GM15510 (cell line): ENCODE measurements at regions not wholly inside any gene's neighbourhood (a gene's known extent, or its start where the extent isn't known, plus 50 kb on each side); places are given as distances from the start of the nearest gene placed in this dataset.

ENCODE experiments used
- POLR2A ChIP-seq: IDR thresholded peaks from 3 replicates; pipeline ENCODE4 v1.6.1; 2011; ENCODE audit warnings: borderline replicate concordance; ENCODE audit not compliant: insufficient read length; ENCODE audit errors: extremely low read depth

DNA sequence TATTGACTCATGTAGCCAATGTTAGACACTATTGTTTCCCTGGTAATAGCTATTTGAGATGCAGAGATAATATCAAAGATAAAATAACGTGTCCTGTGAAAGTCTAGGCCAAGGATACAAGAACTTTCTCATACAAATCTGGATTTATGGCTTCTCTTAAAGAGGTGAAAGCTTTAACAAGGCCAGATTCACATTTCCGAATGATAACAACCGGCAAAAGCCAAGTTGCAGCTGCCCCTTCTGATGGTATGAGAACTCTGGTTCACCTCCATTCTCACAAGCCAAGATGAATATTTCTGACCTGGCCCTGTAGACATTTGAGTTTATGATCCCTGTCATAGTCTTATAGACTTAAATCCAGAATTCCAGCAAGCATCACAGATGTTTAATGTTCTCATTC is 230.4 kb upstream of the ZC3H12C start:
- no peak for TF ChIP-seq POLR2A

DNA sequence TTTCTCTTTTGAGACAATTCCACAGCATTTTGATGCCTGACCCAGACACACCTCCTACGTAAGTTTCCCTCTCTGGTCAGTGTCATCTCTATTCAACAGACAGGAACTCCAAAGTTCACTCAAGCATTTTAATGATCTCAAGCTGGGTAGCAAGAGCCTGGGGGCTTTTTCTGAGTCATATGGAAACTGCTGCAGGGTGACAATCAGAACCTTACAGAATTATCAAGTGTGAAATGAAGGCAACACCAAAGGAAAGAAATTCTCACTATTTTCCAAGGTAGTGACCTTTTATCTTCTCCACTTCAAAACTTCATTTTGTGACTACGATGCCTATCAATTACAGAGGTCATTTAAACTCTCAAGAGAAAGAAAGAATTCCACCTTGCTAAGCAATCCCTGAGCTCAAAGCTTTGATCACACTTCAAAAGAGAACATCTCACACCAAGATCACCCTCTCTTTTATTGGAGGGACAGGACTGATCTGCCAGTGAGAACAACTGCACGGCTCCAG is 229.0 kb upstream of the ZC3H12C start:
- no peak for TF ChIP-seq POLR2A

DNA sequence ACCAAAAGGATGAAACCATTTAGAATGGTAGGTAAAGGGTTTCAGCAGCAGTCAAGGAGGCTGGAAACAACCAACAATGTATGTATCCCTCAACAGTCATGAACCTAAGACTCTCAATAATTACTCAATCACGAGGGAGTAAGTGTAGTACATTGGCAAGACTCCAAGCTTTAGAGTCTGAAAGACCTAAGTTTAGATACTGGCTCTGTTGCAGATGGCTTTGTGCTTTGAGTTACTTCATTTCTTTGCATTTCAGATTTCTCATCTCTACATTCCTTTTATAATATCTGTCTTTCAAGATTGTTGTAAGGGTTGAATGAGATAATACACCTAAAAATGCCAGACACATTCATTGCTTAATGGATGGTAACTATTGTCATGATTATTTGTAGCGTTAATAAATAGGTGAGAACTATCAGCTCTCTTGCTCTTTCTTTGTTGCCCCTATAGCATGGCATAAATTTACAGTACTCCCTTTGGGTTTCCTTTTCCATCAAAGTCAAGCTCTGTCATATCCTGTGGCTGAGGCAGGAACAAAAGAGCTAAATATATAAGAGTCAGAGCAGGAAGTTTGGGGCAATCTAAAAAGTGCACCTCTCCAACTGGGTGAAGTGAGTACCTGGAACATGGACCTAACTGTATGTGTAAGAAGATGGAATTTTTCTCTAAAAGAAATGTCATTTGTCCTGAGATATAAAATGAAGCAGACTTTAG is 228.2 kb upstream of the ZC3H12C start:
- TF ChIP-seq POLR2A: no peak

DNA sequence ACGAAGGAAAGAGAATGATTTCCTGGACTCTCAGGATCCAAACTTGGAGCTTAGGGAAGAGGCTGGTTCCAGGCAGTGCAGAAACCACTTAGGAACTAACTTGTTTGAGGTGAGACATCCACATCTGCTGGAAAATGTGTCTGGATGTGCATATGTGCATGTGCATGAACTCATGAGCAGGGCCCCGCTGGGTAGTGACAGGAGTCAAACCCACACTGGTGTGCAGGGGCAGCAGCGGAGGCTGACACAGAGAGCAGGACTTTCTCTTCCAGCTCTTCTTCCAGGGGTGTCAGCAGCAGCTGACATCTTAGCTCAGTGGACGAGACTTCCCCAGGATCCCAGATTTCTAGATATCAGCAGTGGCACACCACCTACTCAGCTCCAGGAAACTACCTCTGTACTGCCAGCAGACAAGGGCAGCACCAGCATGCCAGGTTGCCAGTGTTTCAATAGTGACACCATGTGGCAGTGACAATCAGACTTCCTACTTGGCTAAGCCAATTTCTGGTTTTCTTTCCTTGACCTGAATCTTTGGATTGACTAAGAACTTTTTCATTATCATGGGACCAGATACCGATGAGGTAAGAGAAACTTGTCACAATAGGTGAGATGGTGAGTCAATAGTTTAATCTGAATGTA is 227.5 kb upstream of the ZC3H12C start:
- TF ChIP-seq POLR2A: no peak

- no peak for TF ChIP-seq POLR2A
Observed at GRCh38 chr11:109867784-109868183, 225.4 kb upstream of the ZC3H12C start.

DNA sequence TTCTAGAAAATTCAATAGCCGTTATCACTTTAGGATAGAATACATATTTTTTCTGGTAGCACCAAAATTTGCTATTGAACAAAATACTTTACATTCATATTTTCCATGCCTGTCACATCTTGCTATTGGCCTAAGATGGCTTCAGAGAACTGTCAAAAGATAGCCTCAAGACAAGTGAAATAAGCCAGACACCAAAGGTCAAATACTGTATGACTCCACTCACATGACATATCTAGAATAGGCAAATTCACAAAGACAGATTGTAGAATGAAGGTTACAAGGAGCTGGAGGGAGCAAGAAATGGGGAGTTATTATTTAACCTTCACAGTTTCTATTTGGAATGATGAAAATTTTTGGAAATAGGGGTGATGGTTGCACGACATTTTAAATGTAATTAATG is 223.7 kb upstream of the ZC3H12C start:
- no peak for TF ChIP-seq POLR2A

- TF ChIP-seq POLR2A: no peak
Observed at GRCh38 chr11:109870297-109870696, 222.9 kb upstream of the ZC3H12C start.

DNA sequence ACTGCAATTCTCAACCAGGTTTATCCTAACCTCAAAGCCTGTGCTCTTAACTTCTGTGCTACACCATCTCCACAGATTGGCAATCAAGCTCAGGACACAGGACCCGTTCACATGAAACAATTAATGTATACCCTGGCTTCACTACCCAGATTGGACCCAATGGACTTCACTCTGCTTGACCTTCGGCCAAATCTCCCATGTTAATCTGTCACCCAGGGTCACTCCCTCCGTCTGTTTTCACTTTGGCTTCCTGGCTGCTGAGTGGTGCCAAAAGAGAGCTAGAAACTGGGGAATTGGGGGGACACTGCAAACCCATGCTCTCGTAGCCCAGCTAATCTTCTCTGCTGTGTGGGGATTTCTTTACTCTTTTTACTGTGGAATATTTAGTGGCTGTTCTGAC is 216.1 kb upstream of the ZC3H12C start:
- no peak for TF ChIP-seq POLR2A

DNA sequence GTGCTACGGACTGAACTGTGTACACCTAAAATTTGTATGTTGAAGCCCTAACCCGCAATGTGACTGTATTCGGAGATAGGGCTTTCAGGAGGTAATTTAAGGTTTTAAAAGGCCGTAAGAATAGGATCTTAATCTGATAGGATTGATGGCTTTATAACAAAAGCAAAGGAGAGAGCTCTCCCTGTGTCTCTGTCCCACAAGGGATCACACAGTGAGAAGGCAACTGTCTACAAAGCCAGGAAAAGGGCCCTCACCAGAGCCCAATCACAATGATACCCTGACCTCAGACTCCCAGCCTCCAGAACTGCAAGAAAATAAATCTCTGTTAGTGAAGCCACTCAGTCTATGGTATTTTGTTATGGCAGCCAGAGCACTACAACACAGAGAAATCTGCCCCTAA is 208.7 kb upstream of the ZC3H12C start:
- no peak for TF ChIP-seq POLR2A

DNA sequence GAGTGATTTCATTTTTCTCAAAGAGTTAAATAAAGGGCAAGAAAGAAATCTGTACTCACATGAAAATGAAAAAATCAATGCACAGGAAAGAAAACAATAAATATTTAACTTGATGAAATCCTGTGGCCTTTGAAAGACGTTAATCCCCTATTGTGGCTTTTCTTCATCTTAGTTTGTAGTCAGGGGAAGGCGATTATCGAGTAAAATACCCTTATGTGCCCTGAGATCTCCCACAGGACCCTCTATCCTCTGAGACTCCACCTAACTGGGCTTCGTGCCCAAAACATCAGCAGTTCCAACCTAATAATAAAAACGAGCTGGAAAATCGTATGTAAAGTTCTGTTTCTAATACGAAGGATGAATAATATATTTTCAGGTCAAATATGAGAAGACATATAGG is 208.2 kb upstream of the ZC3H12C start:
- no peak for TF ChIP-seq POLR2A

DNA sequence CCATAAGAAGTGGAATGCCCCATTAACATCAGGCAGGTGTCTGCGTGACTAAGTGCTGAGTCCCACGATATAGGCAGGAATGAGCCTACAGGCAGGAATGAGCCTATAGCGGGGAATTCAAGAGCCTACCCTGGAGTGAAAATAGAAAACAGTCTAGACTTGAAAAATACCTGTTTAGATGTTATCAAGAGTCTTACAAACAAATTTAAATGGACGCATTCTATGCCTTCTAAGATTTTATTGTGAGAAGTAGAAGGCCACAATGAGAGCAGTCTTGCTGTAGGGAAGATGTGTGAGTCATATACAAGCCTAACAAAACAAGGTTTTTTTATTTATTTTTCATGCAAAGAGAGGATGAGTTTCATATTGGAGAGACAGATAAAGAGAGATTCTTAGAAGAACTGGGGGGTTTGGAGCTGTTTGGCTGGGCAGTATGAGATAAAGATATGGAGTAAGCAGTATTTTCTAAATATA is 200.8 kb upstream of the ZC3H12C start:
- TF ChIP-seq POLR2A: no peak

GRCh38 chr11:109894242-109894641 is 198.9 kb upstream of the ZC3H12C start:
- no peak for TF ChIP-seq POLR2A

GRCh38 chr11:109898592-109898991 is 194.6 kb upstream of the ZC3H12C start:
- no peak for TF ChIP-seq POLR2A

GRCh38 chr11:109902764-109903433 is 190.3 kb upstream of the ZC3H12C start:
- TF ChIP-seq POLR2A: no peak

GRCh38 chr11:109911488-109911887 is 181.7 kb upstream of the ZC3H12C start:
- TF ChIP-seq POLR2A: no peak

DNA sequence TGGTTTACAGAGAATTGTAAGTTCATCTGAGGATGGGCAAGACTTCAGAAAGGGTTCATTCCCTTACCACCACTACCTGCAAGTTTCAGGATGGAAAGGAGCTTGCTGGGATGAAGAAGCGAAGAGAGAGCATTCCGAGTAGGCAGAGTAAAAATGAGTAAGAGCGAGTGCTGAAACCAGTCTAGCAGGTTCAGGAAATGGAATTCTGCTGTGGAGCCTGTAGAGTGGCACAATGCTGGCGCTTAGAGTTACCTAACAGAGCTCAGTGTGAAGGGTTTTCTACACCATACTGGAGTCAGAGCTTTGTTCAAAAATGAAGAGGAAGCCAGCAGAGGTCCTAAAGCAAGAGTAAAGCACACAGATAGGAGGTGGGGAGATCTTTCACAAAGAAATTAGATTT is 179.2 kb upstream of the ZC3H12C start:
- no peak for TF ChIP-seq POLR2A

DNA sequence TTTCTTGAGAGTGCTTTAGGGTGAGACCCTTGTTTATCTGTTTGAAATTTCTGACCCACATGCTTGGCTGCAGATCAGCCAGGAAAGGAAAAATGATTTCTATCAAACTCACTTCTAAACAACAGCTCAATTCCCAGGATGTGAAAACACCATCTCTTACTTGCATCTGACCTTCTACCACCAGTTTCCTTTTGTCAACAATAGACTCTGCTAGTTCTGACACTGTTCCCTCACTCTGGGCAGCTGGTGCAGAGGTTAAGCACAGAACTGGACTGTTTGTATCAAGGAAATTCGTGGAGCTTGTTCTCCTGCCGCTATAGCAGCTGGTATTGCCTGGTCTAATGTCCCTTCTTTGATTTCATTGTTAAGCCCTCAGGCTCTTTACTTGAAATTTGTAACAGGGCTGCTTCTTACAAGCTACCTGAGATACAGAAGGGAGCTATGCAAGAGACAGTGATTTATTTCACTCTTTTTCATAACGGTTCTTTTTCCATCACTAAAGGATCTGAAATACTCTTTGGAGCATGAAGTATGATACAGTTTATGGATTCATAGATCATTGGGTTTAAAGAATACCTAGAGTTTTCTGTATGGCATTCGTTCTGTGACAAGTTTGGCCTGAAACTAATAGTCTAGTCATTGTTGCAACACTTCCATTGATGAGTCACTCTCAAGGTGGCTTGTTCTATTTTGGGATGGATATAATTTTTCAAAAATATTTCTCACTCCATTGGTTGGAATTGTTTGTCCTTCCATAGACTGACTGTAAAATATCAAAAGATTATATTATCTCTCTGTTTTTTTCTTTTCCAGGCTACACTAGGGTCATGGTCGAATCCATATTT is 178.2 kb upstream of the ZC3H12C start:
- TF ChIP-seq POLR2A: no peak
